ENCODE measurements at regions not wholly inside any gene's neighbourhood (a gene's known extent, or its start where the extent isn't known, plus 50 kb on each side); places are given as distances from the start of the nearest gene placed in this dataset.

DNA sequence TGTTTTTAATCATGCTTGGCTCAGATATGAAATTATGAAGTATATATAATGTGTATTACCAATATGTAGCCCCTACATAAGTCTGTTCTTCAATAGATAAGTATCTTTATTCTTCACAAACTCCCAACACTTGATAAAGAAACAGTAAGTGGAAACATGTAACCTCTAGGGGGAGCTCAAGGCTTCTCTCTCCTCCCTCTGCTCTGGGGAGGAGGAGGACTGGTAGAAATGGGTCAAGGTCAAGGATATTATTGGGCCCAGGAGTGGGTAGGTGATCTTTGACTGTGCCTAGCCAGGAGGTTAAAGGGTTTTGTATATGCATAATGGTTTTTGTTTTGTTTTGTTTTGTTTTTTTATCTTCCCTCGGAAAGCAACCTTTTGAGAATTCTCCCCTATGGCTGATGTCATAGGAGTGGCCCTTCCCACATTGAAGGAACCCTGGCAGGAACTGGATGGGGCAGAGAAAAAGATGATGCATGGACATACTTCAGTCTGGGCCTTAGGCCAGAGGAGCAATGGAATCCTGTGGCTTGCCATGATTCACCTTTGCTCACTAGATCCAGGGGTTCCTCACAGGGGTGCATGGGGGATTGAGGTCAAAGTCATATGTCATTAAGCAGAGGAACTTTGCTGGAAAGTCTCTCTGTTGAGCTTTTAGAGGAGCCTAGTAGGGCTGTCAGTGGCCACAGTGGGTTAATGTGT is 460.3 kb downstream of the MID1IP1 start:
- no peak overlapping the region for H3K9ac ChIP-seq (ENCODE audit: extremely low read depth, insufficient read length, low read length)
- no CpG with 5 or more reads among the region's 1 CpG for WGBS (ENCODE audit: extremely low coverage, insufficient read length, low lambda C conversion rate)
- H3K18ac ChIP-seq (ENCODE audit: insufficient read length, low read depth, low read length), result no peak overlapping the region
- no peak overlapping the region for H3K4ac ChIP-seq (ENCODE audit: low read depth, low read length)
- H3K79me2 ChIP-seq (ENCODE audit: insufficient read depth, low read length), result no peaks in the 10 kb centered on the region
- H2BK15ac ChIP-seq (ENCODE audit: low read depth, low read length), result no peak overlapping the region
- no peak overlapping the region for H4K91ac ChIP-seq (ENCODE audit: insufficient read length, low read depth, low read length)
- no peaks in the 10 kb centered on the region for H3K4me1 Mint-ChIP-seq
- H3K27ac ChIP-seq (ENCODE audit: insufficient read length, low read depth, low read length), result no peak overlapping the region
- no peak overlapping the region for H2BK20ac ChIP-seq (ENCODE audit: low read depth, low read length, poor library complexity, severe bottlenecking)
- no peak overlapping the region for H4K8ac ChIP-seq (replicated peaks; ENCODE audit: insufficient read length, low read depth, low read length)
- H3K23me2 ChIP-seq (ENCODE audit: insufficient read length, low read depth, low read length, poor library complexity, severe bottlenecking), result no peaks in the 10 kb centered on the region
- no peaks in the 10 kb centered on the region for H4K20me1 ChIP-seq (ENCODE audit: control insufficient read depth, insufficient read depth, insufficient read length)
- no peaks in the 10 kb centered on the region for H3K4me1 ChIP-seq (ENCODE audit: insufficient read depth, low read length)
- H3K9me3 Mint-ChIP-seq, result peaks cover 31 to 41% of the 10 kb centered on the region in 2 experiments
- TF ChIP-seq, protein P1, sequence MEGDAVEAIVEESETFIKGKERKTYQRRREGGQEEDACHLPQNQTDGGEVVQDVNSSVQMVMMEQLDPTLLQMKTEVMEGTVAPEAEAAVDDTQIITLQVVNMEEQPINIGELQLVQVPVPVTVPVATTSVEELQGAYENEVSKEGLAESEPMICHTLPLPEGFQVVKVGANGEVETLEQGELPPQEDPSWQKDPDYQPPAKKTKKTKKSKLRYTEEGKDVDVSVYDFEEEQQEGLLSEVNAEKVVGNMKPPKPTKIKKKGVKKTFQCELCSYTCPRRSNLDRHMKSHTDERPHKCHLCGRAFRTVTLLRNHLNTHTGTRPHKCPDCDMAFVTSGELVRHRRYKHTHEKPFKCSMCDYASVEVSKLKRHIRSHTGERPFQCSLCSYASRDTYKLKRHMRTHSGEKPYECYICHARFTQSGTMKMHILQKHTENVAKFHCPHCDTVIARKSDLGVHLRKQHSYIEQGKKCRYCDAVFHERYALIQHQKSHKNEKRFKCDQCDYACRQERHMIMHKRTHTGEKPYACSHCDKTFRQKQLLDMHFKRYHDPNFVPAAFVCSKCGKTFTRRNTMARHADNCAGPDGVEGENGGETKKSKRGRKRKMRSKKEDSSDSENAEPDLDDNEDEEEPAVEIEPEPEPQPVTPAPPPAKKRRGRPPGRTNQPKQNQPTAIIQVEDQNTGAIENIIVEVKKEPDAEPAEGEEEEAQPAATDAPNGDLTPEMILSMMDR (conservative IDR thresholded peaks at IDR 0.05), result peak; percentile 69
- H2BK120ac ChIP-seq (ENCODE audit: low read depth, low read length, poor library complexity, severe bottlenecking), result no peak overlapping the region
- H3K9me3 ChIP-seq (ENCODE audit: control insufficient read depth, low read depth, low read length), result no peaks in the 10 kb centered on the region
- no peak overlapping the region for H3K14ac ChIP-seq (ENCODE audit: insufficient read depth, low read length)
- no peak overlapping the region for H3K27ac Mint-ChIP-seq
- H2AFZ ChIP-seq (ENCODE audit: low read length), result no peak overlapping the region
- H3K56ac ChIP-seq (ENCODE audit: insufficient read length, low read depth, low read length), result no peak overlapping the region
- no peaks in the 10 kb centered on the region for H3K79me1 ChIP-seq (ENCODE audit: insufficient read depth, low read depth, low read length, poor library complexity, severe bottlenecking)
- no peak overlapping the region for H3K4me3 Mint-ChIP-seq
- no peak overlapping the region for H2BK5ac ChIP-seq (ENCODE audit: insufficient read length, low read length)
- no peak overlapping the region for H3K4me2 ChIP-seq (ENCODE audit: insufficient read depth, insufficient read length, low read length)
- DNase-seq, result no peak
- H3K23ac ChIP-seq (ENCODE audit: insufficient read length, low read depth, low read length), result no peak overlapping the region
- no peak overlapping the region for H2AK5ac ChIP-seq (ENCODE audit: insufficient read length, low read length)
- no peak overlapping the region for H2BK12ac ChIP-seq (ENCODE audit: insufficient read length, low read depth, low read length)
- no peaks in the 10 kb centered on the region for H3K36me3 Mint-ChIP-seq (ENCODE audit: insufficient read depth in 1 of 3, low read depth in 3 of 3)
- no peaks in the 10 kb centered on the region for H3K27me3 ChIP-seq (ENCODE audit: insufficient read depth, low read length)
- H3T11ph ChIP-seq (ENCODE audit: low read length), result no peak overlapping the region
- peaks cover 2% of the 10 kb centered on the region; the same call in 1 of the 2 replicates for H3K27me3 Mint-ChIP-seq (ENCODE audit: low read depth)
- H4K5ac ChIP-seq (ENCODE audit: insufficient read length, low read depth, low read length), result no peak overlapping the region

All from H9 (cell line).